ENCODE measurements at regions not wholly inside any gene's neighbourhood (a gene's known extent, or its start where the extent isn't known, plus 50 kb on each side); places are given as distances from the start of the nearest gene placed in this dataset.

DNA sequence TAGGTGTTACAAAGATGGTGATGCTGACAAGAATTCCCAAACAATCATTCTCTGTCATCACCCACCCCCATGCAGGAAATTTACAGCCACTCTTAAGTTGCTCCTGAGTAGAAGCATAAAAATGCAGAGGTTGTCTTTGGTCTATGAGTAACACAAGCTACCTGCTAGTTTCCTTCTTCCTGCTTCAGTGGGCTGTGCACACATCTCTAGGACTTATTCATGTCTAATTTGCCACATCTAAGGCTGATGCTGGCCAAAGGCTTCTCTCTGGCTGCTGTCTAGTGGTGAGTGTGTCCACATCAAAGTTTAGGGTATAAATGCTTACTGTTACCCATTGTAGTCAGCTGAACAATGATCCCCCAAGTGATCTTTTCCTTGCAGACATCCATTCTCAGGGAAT is 662.5 kb downstream of the TYW1 start (continued):
- TF ChIP-seq, protein P1, sequence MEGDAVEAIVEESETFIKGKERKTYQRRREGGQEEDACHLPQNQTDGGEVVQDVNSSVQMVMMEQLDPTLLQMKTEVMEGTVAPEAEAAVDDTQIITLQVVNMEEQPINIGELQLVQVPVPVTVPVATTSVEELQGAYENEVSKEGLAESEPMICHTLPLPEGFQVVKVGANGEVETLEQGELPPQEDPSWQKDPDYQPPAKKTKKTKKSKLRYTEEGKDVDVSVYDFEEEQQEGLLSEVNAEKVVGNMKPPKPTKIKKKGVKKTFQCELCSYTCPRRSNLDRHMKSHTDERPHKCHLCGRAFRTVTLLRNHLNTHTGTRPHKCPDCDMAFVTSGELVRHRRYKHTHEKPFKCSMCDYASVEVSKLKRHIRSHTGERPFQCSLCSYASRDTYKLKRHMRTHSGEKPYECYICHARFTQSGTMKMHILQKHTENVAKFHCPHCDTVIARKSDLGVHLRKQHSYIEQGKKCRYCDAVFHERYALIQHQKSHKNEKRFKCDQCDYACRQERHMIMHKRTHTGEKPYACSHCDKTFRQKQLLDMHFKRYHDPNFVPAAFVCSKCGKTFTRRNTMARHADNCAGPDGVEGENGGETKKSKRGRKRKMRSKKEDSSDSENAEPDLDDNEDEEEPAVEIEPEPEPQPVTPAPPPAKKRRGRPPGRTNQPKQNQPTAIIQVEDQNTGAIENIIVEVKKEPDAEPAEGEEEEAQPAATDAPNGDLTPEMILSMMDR (conservative IDR thresholded peaks at IDR 0.05; ENCODE audit: low read depth in 2 of 2), result no peak
- TF ChIP-seq ZNF331 (CRISPR knock-in tag; IDR thresholded peaks at IDR 0.05; ENCODE audit: low read depth) (no peak), CREB1 (CRISPR knock-in tag; IDR thresholded peaks at IDR 0.05; ENCODE audit: low read depth) (no peak), JUNB (IDR thresholded peaks at IDR 0.05; ENCODE audit: unreplicated experiment) (no peak)
- TF ChIP-seq, protein P2, sequence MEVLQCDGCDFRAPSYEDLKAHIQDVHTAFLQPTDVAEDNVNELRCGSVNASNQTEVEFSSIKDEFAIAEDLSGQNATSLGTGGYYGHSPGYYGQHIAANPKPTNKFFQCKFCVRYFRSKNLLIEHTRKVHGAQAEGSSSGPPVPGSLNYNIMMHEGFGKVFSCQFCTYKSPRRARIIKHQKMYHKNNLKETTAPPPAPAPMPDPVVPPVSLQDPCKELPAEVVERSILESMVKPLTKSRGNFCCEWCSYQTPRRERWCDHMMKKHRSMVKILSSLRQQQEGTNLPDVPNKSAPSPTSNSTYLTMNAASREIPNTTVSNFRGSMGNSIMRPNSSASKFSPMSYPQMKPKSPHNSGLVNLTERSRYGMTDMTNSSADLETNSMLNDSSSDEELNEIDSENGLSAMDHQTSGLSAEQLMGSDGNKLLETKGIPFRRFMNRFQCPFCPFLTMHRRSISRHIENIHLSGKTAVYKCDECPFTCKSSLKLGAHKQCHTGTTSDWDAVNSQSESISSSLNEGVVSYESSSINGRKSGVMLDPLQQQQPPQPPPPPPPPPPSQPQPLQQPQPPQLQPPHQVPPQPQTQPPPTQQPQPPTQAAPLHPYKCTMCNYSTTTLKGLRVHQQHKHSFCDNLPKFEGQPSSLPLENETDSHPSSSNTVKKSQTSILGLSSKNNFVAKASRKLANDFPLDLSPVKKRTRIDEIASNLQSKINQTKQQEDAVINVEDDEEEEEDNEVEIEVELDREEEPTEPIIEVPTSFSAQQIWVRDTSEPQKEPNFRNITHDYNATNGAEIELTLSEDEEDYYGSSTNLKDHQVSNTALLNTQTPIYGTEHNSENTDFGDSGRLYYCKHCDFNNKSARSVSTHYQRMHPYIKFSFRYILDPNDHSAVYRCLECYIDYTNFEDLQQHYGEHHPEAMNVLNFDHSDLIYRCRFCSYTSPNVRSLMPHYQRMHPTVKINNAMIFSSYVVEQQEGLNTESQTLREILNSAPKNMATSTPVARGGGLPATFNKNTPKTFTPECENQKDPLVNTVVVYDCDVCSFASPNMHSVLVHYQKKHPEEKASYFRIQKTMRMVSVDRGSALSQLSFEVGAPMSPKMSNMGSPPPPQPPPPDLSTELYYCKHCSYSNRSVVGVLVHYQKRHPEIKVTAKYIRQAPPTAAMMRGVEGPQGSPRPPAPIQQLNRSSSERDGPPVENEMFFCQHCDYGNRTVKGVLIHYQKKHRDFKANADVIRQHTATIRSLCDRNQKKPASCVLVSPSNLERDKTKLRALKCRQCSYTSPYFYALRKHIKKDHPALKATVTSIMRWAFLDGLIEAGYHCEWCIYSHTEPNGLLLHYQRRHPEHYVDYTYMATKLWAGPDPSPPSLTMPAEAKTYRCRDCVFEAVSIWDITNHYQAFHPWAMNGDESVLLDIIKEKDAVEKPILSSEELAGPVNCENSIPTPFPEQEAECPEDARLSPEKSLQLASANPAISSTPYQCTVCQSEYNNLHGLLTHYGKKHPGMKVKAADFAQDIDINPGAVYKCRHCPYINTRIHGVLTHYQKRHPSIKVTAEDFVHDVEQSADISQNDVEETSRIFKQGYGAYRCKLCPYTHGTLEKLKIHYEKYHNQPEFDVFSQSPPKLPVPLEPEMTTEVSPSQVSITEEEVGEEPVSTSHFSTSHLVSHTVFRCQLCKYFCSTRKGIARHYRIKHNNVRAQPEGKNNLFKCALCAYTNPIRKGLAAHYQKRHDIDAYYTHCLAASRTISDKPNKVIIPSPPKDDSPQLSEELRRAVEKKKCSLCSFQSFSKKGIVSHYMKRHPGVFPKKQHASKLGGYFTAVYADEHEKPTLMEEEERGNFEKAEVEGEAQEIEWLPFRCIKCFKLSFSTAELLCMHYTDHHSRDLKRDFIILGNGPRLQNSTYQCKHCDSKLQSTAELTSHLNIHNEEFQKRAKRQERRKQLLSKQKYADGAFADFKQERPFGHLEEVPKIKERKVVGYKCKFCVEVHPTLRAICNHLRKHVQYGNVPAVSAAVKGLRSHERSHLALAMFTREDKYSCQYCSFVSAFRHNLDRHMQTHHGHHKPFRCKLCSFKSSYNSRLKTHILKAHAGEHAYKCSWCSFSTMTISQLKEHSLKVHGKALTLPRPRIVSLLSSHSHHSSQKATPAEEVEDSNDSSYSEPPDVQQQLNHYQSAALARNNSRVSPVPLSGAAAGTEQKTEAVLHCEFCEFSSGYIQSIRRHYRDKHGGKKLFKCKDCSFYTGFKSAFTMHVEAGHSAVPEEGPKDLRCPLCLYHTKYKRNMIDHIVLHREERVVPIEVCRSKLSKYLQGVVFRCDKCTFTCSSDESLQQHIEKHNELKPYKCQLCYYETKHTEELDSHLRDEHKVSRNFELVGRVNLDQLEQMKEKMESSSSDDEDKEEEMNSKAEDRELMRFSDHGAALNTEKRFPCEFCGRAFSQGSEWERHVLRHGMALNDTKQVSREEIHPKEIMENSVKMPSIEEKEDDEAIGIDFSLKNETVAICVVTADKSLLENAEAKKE (CRISPR knock-in tag; IDR thresholded peaks at IDR 0.05), result no peak

DNA sequence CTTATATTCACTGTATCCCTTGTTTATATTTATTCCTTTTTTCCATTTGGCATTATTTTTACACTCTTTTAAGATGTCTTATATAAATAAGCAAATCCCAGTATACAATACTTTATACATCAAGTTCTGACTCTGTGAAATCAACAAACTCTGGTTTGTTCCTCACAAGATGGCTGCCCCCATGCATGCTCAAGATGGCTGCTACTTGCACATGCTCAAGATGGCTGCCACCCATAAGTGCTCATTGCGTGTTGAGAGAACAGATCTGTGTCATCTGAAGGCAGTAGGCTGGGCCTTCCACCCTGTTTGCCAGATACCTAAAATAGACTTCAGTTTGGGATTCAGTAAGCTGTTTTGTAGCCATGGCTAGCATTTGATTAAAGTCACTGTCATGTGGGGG is 666.2 kb downstream of the TYW1 start:
- Histone ChIP-seq H3K27ac (ENCODE audit: low read depth) (no peak overlapping the region), H3K36me3 (ENCODE audit: insufficient read depth) (peaks cover 20% of the 10 kb centered on the region; the same call in 1 of the 2 replicates), H3K4me2 (no peak overlapping the region), H3K9me2 (ENCODE audit: insufficient read depth) (no peaks in the 10 kb centered on the region), H3K27me3 (ENCODE audit: insufficient read depth) (no peaks in the 10 kb centered on the region), H2AFZ (no peak overlapping the region), H4K20me1 (replicated peaks; ENCODE audit: insufficient read depth) (no peaks in the 10 kb centered on the region), H3K4me3 (no peak overlapping the region), H3K79me2 (replicated peaks; ENCODE audit: insufficient read depth) (no peaks in the 10 kb centered on the region), H3K4me1 (ENCODE audit: insufficient read depth) (no peaks in the 10 kb centered on the region), H3F3A (replicated peaks; ENCODE audit: low read depth) (no peaks in the 10 kb centered on the region)
- Mint-ChIP-seq H3K27ac (no peak overlapping the region), H3K4me3 (no peak overlapping the region), H3K9me3 (peaks cover 96% of the 10 kb centered on the region), H3K27me3 (ENCODE audit: insufficient read depth, low read depth, poor library complexity) (peaks cover 7% of the 10 kb centered on the region), H3K36me3 (ENCODE audit: low read depth) (peaks cover 16% of the 10 kb centered on the region), H3K4me1 (no peaks in the 10 kb centered on the region)
- no peak for DNase-seq (ENCODE audit: low spot score)
- ATAC-seq, result no peak
- TF ChIP-seq, protein P3, sequence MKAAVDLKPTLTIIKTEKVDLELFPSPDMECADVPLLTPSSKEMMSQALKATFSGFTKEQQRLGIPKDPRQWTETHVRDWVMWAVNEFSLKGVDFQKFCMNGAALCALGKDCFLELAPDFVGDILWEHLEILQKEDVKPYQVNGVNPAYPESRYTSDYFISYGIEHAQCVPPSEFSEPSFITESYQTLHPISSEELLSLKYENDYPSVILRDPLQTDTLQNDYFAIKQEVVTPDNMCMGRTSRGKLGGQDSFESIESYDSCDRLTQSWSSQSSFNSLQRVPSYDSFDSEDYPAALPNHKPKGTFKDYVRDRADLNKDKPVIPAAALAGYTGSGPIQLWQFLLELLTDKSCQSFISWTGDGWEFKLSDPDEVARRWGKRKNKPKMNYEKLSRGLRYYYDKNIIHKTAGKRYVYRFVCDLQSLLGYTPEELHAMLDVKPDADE (IDR thresholded peaks at IDR 0.05), result no peak
- TF ChIP-seq, protein P2 (CRISPR knock-in tag; IDR thresholded peaks at IDR 0.05), result no peak
